Parathyroid adenoma (tissue), 2 donors: ENCODE measurements at regions not wholly inside any gene's neighbourhood (a gene's known extent, or its start where the extent isn't known, plus 50 kb on each side); places are given as distances from the start of the nearest gene placed in this dataset.

Source experiments
- H2AFZ ChIP-seq: fragments of 300-600 bp; sonication (generic); one replicate; pipeline ENCODE4 v1.7.0; 2017; ENCODE audit warnings: antibody characterized with exemption, mild to moderate bottlenecking
- H3K27ac ChIP-seq: fragments of 300-600 bp; sonication (generic); one replicate; pipeline ENCODE4 v1.7.0; 2017
- H3K27me3 ChIP-seq: fragments of 300-600 bp; sonication (generic); one replicate; pipeline ENCODE4 v1.7.0; 2017; ENCODE audit warnings: low read length; ENCODE audit not compliant: control insufficient read depth, insufficient read depth
- H3K36me3 ChIP-seq: fragments of 300-600 bp; sonication (generic); one replicate; pipeline ENCODE4 v1.7.0; 2017; ENCODE audit warnings: low read length; ENCODE audit not compliant: control insufficient read depth, insufficient read depth
- H3K4me1 ChIP-seq: fragments of 300-600 bp; sonication (generic); one replicate; pipeline ENCODE4 v1.7.0; 2017; ENCODE audit warnings: control low read depth
- H3K4me2 ChIP-seq: fragments of 300-600 bp; sonication (generic); one replicate; pipeline ENCODE4 v1.7.0; 2017; ENCODE audit warnings: low read length
- H3K4me3 ChIP-seq: fragments of 300-600 bp; sonication (generic); one replicate; pipeline ENCODE4 v1.7.0; 2017; ENCODE audit warnings: low read depth, low read length
- H3K79me2 ChIP-seq: fragments of 300-600 bp; sonication (generic); one replicate; pipeline ENCODE4 v1.7.0; 2017; ENCODE audit warnings: control low read depth
- H3K9ac ChIP-seq: fragments of 300-600 bp; sonication (generic); one replicate; pipeline ENCODE4 v1.7.0; 2017; ENCODE audit warnings: mild to moderate bottlenecking
- H3K9me3 ChIP-seq: fragments of 300-600 bp; sonication (generic); one replicate; pipeline ENCODE4 v1.7.0; 2017; ENCODE audit warnings: low read length; ENCODE audit not compliant: control insufficient read depth
- TF ChIP-seq, protein P1 (sequence below): fragments of 300-600 bp; sonication (generic); IDR thresholded peaks from one replicate; pipeline ENCODE4 v1.7.0; 2017; ENCODE audit warnings: antibody characterized with exemption, mild to moderate bottlenecking
- donor health status: primary hyperparathyroidism.

GRCh38 chr1:55690366-55690765, 475.2 kb upstream of the USP24 start:
- no peaks in the 10 kb centered on the region for H3K36me3 ChIP-seq
- no peaks in the 10 kb centered on the region for H3K79me2 ChIP-seq
- peaks cover 18% of the 10 kb centered on the region for H3K4me1 ChIP-seq
- TF ChIP-seq, protein P1, sequence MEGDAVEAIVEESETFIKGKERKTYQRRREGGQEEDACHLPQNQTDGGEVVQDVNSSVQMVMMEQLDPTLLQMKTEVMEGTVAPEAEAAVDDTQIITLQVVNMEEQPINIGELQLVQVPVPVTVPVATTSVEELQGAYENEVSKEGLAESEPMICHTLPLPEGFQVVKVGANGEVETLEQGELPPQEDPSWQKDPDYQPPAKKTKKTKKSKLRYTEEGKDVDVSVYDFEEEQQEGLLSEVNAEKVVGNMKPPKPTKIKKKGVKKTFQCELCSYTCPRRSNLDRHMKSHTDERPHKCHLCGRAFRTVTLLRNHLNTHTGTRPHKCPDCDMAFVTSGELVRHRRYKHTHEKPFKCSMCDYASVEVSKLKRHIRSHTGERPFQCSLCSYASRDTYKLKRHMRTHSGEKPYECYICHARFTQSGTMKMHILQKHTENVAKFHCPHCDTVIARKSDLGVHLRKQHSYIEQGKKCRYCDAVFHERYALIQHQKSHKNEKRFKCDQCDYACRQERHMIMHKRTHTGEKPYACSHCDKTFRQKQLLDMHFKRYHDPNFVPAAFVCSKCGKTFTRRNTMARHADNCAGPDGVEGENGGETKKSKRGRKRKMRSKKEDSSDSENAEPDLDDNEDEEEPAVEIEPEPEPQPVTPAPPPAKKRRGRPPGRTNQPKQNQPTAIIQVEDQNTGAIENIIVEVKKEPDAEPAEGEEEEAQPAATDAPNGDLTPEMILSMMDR = no peak
- no peak overlapping the region for H3K4me3 ChIP-seq
- H3K4me2 ChIP-seq = no peak overlapping the region
- no peaks in the 10 kb centered on the region for H3K9me3 ChIP-seq
- no peak overlapping the region for H3K9ac ChIP-seq
- H3K27ac ChIP-seq = no peak overlapping the region
- H2AFZ ChIP-seq = no peak overlapping the region
- H3K27me3 ChIP-seq = no peaks in the 10 kb centered on the region

DNA sequence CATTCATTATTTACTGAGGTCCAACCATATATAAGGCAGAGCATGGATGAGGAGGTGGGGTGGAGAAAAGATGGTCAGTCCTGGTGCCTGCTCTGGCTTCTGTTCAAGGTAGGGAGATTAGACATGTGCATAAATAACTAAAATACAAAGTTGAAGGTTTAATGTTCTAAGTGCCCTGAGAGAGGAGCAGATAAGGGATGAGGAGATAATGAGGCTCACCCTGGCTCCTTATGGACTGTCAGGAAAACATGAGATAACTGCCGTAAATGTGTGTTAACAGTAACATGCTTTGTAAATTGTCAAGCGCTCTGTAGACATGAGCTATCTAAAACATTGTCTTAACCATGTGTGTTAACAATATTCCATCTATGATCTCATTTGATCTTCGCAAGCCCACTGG, 474.6 kb upstream of the USP24 start:
- Histone ChIP-seq H3K27me3 (no peaks in the 10 kb centered on the region), H3K9me3 (no peaks in the 10 kb centered on the region), H3K9ac (no peak overlapping the region), H2AFZ (no peak overlapping the region), H3K4me2 (no peak overlapping the region), H3K4me3 (no peak overlapping the region), H3K36me3 (no peaks in the 10 kb centered on the region), H3K27ac (no peak overlapping the region), H3K79me2 (no peaks in the 10 kb centered on the region), H3K4me1 (peaks cover 14% of the 10 kb centered on the region)
- TF ChIP-seq, protein P1 = no peak

DNA sequence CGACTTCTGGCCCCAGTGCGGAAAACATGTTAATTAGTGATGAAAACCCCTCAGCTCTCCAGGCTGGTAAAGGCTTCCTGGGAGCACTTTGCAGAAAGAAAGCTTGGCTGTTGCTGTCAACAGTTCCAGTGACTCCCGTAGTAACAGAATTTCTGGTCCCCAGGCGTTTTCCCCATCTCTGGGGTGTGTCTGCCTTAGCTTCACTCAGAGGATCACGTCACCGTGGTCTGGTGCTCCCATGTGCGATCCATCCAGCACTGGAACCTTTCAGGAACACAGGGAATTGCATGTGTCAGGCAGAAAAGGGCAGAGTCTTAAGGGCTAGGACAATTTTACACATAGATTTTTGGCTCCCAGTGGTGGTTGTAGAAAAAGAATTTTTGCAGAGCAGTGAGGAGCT, 470.4 kb upstream of the USP24 start:
- Histone ChIP-seq H3K79me2 (no peaks in the 10 kb centered on the region), H3K4me3 (no peak overlapping the region), H3K36me3 (no peaks in the 10 kb centered on the region), H3K4me1 (no peaks in the 10 kb centered on the region), H3K4me2 (no peak overlapping the region), H3K9me3 (no peaks in the 10 kb centered on the region), H3K27me3 (no peaks in the 10 kb centered on the region), H3K27ac (no peak overlapping the region), H3K9ac (no peak overlapping the region), H2AFZ (no peak overlapping the region)
- TF ChIP-seq, protein P1 = no peak

DNA sequence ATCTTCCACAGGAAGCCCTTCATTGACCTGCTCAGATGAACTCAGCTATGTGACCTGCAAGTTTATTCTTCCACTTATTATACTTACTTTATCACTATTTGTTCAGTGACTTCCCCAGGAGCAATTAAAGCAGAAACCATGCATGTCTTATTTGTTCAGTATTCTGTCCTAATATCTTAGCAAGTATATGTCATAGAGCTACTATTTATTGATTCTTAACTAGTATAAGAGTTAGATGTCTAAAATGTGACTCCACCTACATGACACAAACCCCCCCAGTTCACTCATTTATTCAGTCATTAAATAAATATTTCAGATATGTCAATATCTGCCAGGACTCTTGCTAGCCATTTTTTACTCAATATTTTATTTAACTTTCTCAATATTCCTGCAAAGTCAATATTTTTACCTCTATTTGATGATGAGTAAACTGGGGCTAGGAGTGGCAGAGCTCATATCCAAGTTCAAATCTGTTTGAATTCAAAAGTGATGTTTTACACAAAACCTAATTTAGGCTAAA, 469.0 kb upstream of the USP24 start:
- H3K27ac ChIP-seq = no peak overlapping the region
- no peak overlapping the region for H3K4me3 ChIP-seq
- no peaks in the 10 kb centered on the region for H3K27me3 ChIP-seq
- H3K4me1 ChIP-seq = no peaks in the 10 kb centered on the region
- no peaks in the 10 kb centered on the region for H3K9me3 ChIP-seq
- H2AFZ ChIP-seq = no peak overlapping the region
- no peaks in the 10 kb centered on the region for H3K36me3 ChIP-seq
- H3K4me2 ChIP-seq = no peak overlapping the region
- TF ChIP-seq, protein P1 = no peak
- H3K79me2 ChIP-seq = no peaks in the 10 kb centered on the region
- H3K9ac ChIP-seq = no peak overlapping the region

DNA sequence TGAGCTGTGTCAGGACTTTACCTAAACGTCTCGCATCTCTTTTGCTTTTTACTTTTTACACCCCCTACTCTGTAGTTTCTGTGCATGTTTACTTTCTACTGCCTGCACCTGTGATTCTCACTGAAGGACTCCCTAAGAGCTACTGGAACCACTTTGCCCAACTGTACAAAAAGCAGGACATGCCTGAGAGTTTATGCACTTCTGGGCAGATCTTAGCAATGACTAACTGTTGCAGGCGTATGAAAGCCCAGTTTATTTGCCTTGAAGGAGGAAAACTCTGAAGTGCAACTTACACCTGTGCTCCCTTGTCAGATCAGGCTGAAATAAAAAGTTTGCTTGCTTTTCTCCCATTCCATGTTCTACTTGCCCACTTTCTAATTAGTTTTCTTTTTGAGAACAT, 467.0 kb upstream of the USP24 start:
- Histone ChIP-seq H3K4me1 (no peaks in the 10 kb centered on the region), H2AFZ (no peak overlapping the region), H3K4me3 (no peak overlapping the region), H3K9ac (no peak overlapping the region), H3K36me3 (no peaks in the 10 kb centered on the region), H3K4me2 (no peak overlapping the region), H3K27me3 (no peaks in the 10 kb centered on the region), H3K79me2 (no peaks in the 10 kb centered on the region), H3K9me3 (no peaks in the 10 kb centered on the region), H3K27ac (no peak overlapping the region)
- TF ChIP-seq, protein P1 = no peak
